DOHH2 (cell line): ENCODE measurements at regions not wholly inside any gene's neighbourhood (a gene's known extent, or its start where the extent isn't known, plus 50 kb on each side); places are given as distances from the start of the nearest gene placed in this dataset.
"Not testable (repeated sequence)": the region's sequence is repeated elsewhere in the genome, so short reads cannot be mapped to it uniquely, and the experiment has no call there.

Source experiments
- EZH2phosphoT487 ChIP-seq: fragments of 200-600 bp; sonication (generic); IDR thresholded peaks from 2 replicates; pipeline ENCODE4 v1.6.1; 2017; ENCODE audit warnings: borderline replicate concordance, mild to moderate bottlenecking, antibody characterized with exemption, low read length, moderate library complexity, mixed read lengths
- TF ChIP-seq, protein P1 (sequence below): fragments of 200-600 bp; sonication (generic); IDR thresholded peaks from one replicate; pipeline ENCODE4 v1.5.1; 2014; ENCODE audit warnings: antibody characterized with exemption, mild to moderate bottlenecking, low read depth, low read length; ENCODE audit not compliant: poor library complexity, severe bottlenecking

DNA sequence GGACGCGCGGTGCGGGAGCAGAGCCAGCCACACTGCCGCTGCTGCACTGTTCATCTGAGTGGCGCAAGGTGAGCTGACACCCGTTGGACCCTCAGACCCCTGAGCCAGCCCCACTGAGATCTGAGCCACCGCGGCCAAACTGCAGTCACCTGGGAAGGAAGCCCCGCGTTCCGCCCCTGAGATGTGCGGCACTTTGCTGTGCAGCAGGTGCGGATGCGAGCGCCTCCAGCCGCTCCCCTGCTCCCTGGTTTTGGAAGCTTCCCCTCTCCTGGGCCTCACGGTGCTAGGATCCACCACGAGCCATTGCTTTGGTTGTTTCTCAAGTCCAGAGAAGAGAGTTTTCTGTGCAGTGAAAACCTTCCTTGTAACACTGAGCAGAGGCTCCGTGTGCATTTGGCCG is 254.1 kb downstream of the ADGRD1 start:
- TF ChIP-seq, protein P1, sequence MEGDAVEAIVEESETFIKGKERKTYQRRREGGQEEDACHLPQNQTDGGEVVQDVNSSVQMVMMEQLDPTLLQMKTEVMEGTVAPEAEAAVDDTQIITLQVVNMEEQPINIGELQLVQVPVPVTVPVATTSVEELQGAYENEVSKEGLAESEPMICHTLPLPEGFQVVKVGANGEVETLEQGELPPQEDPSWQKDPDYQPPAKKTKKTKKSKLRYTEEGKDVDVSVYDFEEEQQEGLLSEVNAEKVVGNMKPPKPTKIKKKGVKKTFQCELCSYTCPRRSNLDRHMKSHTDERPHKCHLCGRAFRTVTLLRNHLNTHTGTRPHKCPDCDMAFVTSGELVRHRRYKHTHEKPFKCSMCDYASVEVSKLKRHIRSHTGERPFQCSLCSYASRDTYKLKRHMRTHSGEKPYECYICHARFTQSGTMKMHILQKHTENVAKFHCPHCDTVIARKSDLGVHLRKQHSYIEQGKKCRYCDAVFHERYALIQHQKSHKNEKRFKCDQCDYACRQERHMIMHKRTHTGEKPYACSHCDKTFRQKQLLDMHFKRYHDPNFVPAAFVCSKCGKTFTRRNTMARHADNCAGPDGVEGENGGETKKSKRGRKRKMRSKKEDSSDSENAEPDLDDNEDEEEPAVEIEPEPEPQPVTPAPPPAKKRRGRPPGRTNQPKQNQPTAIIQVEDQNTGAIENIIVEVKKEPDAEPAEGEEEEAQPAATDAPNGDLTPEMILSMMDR, result not testable (repeated sequence)
- TF ChIP-seq EZH2phosphoT487, result not testable (repeated sequence)
